DMS53 (cell line): ENCODE measurements at regions not wholly inside any gene's neighbourhood (a gene's known extent, or its start where the extent isn't known, plus 50 kb on each side); places are given as distances from the start of the nearest gene placed in this dataset.
"Not testable (repeated sequence)": the region's sequence is repeated elsewhere in the genome, so short reads cannot be mapped to it uniquely, and the experiment has no call there.

Source experiments
- DNase-seq: peaks from one replicate; lab custom pipeline; 2025; lab: John Stamatoyannopoulos, UW

DNA sequence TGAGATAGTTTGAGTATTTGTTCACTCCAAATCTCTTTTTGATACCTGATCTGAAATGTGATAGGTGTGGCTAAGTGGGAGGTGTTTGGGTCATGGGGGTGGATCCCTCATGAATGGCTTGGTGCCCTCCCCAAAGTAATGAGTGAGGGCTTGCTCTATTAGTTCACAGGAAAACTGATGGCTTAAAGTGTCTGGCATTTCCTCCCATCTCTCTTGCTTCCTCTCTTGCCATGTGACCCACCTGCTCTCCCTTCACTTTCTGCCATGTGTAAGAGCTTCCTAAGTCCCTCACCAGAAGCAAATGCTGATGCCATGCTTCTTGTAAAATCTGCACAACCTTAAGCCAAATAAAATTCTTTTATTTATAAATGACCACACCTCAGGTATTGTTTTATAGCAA lies 61.1 kb downstream of the MAD2L1 start:
- DNase-seq, result no peak

- no peak for DNase-seq
These were observed 61.6 kb downstream of the MAD2L1 start for GRCh38 chr4:120005076-120005475.

DNA sequence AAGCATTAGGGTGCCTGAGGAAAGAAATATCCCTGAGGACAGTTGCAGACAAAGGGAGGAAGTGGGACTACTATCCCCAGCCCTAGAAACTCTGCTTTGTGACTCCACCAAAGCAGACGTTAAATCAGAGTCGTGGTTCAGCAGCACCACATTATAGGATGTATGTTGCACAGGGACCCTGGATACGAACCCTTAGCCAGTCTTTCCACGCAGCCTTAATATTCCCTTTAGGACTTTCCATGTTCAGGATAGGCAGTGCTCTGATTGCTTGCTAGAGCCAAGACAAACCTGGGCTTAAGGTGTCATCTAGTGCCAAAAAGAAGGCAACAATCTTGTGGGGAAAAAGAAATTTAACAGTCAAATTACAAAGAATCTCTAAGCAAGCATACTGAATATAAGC lies 62.6 kb downstream of the MAD2L1 start:
- DNase-seq, result no peak

DNA sequence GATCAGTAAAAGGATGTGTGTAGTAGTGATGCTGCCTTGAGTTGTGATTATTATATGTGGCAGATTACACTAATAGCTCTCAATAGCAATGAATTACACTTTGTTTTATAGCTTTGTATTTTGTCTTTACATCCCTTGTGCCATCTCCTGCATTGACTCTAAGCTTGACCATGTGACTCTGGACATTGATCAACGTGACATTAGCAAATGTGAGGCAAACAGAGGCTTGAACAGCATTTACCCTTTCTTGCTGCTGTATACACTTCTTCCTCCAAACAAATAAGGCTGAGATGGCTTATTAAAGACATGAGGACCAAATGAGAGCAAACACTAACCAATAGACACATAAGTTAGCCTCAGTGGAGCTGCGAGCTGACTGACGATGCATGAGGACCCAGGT lies 63.5 kb downstream of the MAD2L1 start:
- DNase-seq, result no peak

DNA sequence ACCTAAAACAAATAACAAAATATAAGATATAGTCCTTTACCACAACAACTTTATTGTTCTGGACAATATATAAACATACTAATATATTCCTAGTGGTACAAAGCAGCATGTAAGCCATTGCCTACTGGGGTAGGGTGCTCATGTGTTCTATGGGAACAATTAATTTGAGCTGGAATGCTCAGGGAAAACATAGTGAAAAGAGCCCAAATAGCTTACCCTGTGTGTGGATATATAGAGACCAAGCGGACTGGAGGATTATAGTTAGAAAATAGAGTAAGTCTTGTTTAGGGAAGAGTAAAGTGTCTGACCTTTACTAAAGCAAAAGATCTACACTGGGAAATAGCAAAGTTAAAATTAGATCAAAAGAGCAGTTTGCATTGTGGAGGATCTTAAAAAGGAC lies 64.8 kb downstream of the MAD2L1 start:
- DNase-seq, result no peak

GRCh38 chr4:120000591-120001296 lies 65.9 kb downstream of the MAD2L1 start:
- DNase-seq, result no peak

- not testable (repeated sequence) for DNase-seq
These were observed 70.6 kb downstream of the MAD2L1 start for GRCh38 chr4:119996024-119996423.

DNA sequence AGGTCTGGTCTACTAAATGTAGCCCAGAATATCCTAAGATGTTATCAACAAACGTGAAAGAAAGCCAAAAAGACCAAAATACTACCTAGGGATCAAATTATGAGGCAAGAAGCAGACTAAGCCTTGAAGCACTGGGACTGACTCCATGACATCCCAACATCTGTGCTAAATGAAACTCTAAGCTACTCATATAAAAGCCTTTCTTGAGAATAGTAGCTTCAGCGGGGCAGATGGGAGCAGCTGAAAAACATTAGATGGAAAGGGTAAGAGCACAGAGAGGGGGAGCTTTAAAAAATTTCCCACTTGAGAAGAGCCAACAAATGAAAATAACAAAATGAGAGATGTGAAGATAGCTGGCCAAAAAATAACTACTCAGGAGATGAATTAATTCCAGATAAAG lies 81.7 kb downstream of the MAD2L1 start:
- DNase-seq, result no peak

DNA sequence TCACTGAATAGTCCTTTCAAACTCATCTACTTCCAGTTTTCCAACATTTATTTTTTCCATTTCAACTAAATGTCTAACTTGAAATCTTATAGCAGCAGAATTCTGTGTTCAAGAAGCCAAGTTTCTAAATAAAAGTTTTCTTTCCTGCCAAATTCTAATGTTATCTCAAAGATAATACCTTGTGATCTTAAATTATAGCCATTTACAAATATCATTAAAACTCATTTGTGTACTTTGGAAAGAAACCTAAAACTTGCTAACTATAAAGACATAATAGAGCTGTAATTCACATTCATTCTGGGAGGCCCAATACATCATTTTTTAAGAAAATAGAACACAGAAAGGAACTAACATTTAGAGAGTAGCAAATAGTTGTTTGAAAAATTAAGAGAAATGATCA lies 83.9 kb downstream of the MAD2L1 start:
- no peak for DNase-seq

DNA sequence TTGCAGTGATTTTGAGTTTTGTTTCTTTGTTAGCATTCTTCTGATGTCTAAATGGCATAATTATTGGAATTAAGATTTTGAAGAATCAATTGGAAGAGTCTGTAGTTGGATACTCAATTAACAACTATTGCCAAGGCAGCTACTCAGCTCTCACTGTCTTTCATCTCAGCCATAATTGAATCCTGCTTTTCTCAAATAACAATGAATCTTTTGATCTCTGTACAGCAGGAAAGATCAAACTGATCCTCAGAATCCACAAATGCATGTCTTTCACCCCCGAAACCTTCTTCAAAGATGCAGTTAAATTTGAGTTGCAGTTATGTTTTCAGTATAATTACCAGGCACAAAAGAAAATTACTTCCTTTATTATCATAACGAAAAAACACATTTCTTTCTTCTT lies 86.2 kb downstream of the MAD2L1 start:
- DNase-seq, result no peak

DNA sequence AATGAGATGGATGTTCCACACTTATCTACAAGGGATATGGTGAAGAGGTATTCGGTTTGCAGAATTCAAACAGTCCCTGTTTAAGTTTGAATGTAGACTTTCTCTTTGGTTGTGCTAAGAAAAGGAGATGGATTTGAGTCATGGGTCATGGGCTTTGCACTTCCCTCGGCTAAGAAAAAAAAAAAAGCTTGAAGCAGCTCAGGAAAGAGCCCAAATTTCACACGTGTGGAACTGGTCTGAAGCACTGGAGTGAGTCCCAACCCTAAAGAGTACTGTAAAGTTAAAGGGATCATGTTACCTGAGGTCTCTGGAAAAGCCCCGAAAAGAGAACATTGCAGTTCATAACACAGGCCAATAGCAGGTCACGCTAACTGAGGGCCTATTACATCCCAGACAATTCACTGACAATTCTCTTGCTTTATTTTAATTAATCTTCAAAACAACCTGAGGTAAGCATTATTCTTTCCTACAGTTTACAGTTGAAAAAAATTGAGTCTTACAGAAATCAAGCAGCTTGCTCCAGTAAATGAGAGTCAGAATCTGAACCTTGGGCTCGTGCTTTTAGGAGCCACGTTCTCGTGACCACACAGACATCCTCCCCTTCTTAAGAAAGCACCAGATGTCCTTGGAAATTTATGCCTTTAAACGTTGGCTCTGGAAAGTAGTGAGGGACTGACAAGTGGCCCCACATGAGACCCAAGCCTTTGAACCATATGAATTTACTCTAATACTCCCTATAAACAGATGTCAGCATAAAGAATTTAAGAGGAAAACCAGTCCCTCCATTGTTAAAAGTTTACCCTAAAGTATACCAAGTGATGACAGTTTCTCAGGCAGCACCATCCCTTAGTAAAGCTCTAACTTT lies 89.3 kb downstream of the MAD2L1 start:
- no peak for DNase-seq

GRCh38 chr4:119971431-119972084 lies 95.1 kb downstream of the MAD2L1 start:
- no peak for DNase-seq

- no peak for DNase-seq
These were observed 104.0 kb downstream of the MAD2L1 start for GRCh38 chr4:119962631-119963030.

DNA sequence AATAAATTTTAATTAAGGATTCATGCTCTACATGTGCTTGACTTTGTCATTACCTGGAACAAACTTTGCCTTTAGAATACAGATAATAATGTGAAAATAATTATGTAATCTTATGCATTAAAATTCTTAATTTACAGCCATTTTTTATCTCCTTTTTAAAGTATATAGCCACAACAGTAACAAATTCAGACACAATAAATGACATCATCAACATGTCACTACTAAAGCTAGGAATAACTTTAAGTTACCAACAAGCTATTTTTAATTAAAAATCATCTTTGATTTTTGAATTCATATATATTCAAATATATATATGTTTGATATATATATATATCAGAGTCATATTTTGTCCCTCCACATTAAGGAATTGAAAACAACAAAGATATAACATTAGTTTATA lies 107.7 kb downstream of the MAD2L1 start:
- DNase-seq, result no peak

- peak; percentile 16 for DNase-seq
These were observed 111.4 kb downstream of the MAD2L1 start for GRCh38 chr4:119955256-119955655.

DNA sequence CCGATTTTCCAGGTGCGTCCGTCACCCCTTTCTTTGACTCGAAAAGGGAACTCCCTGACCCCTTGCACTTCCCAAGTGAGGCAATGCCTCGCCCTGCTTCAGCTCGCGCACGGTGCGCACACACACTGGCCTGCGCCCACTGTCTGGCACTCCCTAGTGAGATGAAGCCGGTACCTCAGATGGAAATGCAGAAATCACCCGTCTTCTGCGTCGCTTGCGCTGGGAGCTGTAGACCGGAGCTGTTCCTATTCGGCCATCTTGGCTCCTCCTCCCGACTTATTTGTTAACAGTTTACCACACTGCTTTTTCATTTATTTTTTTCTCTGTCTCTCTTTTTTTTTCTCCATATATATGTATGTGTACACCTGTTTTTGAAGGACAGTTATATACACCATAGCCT lies 112.2 kb downstream of the MAD2L1 start:
- peak; percentile 65 for DNase-seq

GRCh38 chr4:119946359-119946758 lies 120.3 kb downstream of the MAD2L1 start:
- peak; percentile 86 for DNase-seq

DNA sequence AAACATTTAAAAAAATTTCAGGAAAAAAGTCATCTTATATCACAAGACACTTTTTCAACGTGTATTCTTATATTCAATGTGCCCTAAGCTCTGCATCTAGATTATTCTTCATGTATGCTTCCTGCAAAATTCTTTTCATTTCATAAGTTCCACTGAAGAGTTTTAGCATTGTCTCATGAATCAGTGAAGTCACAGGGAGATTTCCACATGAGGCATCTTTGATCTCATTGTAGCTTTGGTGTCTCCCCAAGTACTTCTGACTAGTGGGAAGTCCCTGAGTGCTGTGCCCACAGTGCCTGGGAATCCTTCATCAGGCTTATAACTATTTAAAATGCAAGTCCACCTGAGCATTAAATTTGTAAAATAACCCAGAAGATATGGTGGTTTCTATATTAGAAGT lies 123.8 kb downstream of the MAD2L1 start:
- DNase-seq, result no peak

DNA sequence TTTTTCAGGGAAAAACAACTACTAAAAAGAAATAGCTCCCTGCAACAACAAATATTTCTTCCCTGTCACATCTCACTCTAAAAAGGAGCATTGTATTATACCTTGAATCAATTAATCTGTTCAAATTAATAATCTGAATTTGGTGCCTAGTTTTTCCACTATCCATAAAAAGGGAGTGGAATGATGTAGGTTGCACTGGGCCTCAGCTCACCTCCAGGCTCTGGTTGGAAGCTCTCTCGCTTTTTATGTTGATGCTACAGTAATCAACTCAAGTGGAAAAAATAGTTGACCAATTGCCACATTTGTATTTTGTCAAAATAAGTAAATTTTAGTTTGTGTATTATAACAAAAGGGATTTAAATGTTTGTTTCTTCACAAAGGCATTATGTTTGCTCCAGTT lies 126.1 kb downstream of the MAD2L1 start:
- DNase-seq, result no peak

GRCh38 chr4:119939071-119939995 lies 127.3 kb downstream of the MAD2L1 start:
- DNase-seq, result no peak

DNA sequence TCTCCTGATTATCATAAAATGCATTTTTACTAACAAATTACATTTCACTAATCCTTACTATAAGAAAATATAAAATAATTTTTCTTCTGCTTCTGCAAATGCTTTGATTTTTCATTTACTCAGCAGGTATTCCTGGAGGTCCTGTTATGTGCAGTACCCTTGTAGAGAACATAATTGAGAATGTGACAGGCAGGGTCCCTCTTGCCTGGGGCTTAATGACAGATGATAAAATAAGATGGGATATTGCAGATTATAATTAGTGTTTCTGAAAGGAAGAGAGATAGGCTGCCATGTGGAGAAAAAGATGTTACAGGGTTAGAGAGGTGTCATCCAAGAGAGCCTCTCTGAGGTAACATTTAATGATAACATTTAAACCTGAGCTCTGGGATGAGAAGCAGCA lies 128.9 kb downstream of the MAD2L1 start:
- no peak for DNase-seq

DNA sequence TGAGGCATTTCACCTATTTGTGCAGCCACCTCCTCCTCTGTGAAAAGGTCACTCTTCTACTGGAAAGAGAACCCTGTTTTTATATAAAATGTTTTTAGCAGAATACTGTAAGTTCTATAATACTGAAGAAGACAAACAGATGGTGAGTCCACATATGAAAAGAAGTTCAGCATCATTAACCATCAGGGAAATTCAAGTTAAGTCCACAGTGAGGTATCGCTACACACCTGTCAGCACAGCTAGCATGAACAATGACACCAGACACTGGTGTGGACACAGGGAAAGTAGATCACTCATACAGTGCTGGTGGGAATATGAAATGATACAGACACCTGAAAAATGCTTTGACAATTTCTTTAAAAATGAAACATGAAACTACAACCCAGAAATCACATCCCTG lies 133.0 kb downstream of the MAD2L1 start:
- DNase-seq, result peak; percentile 96
